ENCODE measurements at regions not wholly inside any gene's neighbourhood (a gene's known extent, or its start where the extent isn't known, plus 50 kb on each side); places are given as distances from the start of the nearest gene placed in this dataset.

GRCh38 chr20:39853636-39854035 lies 835.4 kb downstream of the MAFB start:
- no peak for DNase-seq

GRCh38 chr20:39853050-39853449 lies 836.0 kb downstream of the MAFB start:
- no peak for DNase-seq

GRCh38 chr20:39851459-39851858 lies 837.6 kb downstream of the MAFB start:
- no peak for DNase-seq

GRCh38 chr20:39850821-39851330 lies 838.2 kb downstream of the MAFB start:
- no peak for DNase-seq

GRCh38 chr20:39850246-39850645 lies 838.8 kb downstream of the MAFB start:
- DNase-seq: no peak

- DNase-seq: no peak
Measured at GRCh38 chr20:39849664-39850063, 839.4 kb downstream of the MAFB start.

- DNase-seq: no peak
Measured at GRCh38 chr20:39849171-39849570, 839.9 kb downstream of the MAFB start.

- no peak for DNase-seq
Measured at GRCh38 chr20:39839399-39840119, 849.5 kb downstream of the MAFB start.

- DNase-seq: no peak
Measured at GRCh38 chr20:39837561-39837960, 851.5 kb downstream of the MAFB start.

- DNase-seq: no peak
Measured at GRCh38 chr20:39835130-39835842, 853.8 kb downstream of the MAFB start.

- no peak for DNase-seq
Measured at GRCh38 chr20:39830903-39831302, 858.1 kb downstream of the MAFB start.

GRCh38 chr20:39829661-39830060 lies 859.4 kb downstream of the MAFB start:
- peak; percentile 45 for DNase-seq

- DNase-seq: no peak
Measured at GRCh38 chr20:39829256-39829655, 859.8 kb downstream of the MAFB start.

- no peak for DNase-seq
Measured at GRCh38 chr20:39825950-39826349, 863.1 kb downstream of the MAFB start.

GRCh38 chr20:39825524-39825923 lies 863.4 kb downstream of the DHX35 start:
- no peak for DNase-seq

- DNase-seq: no peak
Measured at GRCh38 chr20:39823224-39823623, 861.1 kb downstream of the DHX35 start.

- DNase-seq: no peak
Measured at GRCh38 chr20:39822667-39823066, 860.5 kb downstream of the DHX35 start.

- DNase-seq: no peak
Measured at GRCh38 chr20:39813190-39813829, 851.2 kb downstream of the DHX35 start.

- no peak for DNase-seq
Measured at GRCh38 chr20:39812116-39812515, 850.0 kb downstream of the DHX35 start.

- DNase-seq: no peak
Measured at GRCh38 chr20:39810309-39810708, 848.2 kb downstream of the DHX35 start.

GRCh38 chr20:39808613-39809012 lies 846.5 kb downstream of the DHX35 start:
- DNase-seq: no peak

GRCh38 chr20:39800548-39800947 lies 838.4 kb downstream of the DHX35 start:
- no peak for DNase-seq

GRCh38 chr20:39800111-39800510 lies 838.0 kb downstream of the DHX35 start:
- DNase-seq: no peak
